NCI-H2171 (cell line): ENCODE measurements at regions not wholly inside any gene's neighbourhood (a gene's known extent, or its start where the extent isn't known, plus 50 kb on each side); places are given as distances from the start of the nearest gene placed in this dataset.

Source experiments
- DNase-seq: peaks from one replicate; lab custom pipeline; 2025; lab: John Stamatoyannopoulos, UW

DNA sequence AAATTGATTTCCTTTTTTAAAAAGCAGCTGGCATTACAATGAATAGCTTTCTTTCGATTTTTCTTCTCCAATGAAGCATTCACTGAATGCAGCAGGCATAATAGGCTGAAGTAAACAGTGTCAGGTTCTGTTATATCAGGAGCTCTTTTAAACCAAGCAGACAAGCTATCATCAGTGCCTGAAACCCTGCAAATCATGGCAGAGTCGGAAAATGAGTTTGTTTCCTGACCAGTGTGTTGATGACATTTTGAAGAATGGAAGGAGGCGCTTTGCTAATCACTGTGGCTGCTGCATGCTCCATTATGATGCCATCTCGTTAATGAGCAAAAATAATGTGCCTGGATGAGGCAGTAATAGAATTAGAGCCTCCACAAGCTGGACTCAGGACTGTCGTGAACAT, 284.5 kb downstream of the ZNF608 start:
- DNase-seq = no peak

DNA sequence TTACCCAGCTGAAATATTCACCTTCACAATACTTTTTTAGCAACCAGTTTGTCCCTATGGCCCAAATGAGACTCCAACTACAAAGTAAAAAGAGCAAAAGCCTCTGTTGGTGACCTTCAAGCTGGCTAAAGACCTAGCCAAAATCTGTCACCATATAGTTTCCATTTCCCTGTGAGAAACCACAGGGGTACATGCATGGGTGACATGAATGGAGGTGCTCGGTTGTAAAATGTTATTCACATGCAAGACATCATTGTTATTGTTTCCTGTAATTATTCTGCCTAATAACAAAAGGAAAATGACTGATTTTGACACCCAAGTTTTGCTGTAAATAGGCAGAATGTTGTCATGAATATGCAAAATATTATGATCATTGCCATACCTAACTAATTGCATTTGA, 285.3 kb downstream of the ZNF608 start:
- no peak for DNase-seq

- DNase-seq = no peak
These were observed 285.8 kb downstream of the ZNF608 start for GRCh38 chr5:124460642-124461041.

- no peak for DNase-seq
These were observed 286.5 kb downstream of the ZNF608 start for GRCh38 chr5:124459984-124460383.

GRCh38 chr5:124457901-124458300, 288.5 kb downstream of the ZNF608 start:
- no peak for DNase-seq

GRCh38 chr5:124457101-124457500, 289.3 kb downstream of the ZNF608 start:
- no peak for DNase-seq

DNA sequence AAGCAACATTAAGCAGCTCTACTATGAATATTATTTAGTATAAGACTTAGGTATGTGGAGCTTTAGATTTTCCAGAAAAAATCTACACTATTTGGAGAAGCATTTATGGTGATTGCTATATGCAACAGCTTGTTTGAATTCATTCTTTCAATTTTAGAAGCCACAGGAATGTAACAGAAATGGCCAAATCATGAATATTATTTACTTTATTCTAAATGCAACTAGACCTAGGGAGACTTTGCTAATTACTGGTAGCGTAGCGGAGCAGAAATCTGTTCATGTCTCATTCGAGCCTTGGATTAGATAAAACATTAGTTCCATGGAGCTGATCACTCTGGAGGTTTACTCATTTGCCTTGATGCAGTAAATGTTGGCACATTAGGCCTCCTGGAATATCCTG, 290.2 kb downstream of the ZNF608 start:
- DNase-seq = no peak

DNA sequence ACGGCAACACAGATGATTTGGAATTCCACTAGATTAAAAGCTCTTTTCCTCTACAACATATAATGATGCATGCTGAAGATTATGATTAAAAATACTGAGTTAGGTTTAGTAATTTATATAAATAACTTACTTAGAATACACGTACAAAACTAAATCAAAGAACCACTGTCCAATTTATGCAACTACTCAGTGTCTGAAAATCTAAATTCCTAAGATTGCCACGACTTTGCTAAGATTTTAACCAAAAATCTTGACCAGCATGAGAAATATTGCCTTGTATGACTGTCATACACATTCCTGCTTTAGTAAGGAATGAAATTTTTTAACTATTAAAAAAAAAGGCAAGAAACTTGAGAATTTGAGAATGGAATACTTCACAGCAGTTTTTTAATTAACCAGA, 292.4 kb downstream of the ZNF608 start:
- DNase-seq = no peak

DNA sequence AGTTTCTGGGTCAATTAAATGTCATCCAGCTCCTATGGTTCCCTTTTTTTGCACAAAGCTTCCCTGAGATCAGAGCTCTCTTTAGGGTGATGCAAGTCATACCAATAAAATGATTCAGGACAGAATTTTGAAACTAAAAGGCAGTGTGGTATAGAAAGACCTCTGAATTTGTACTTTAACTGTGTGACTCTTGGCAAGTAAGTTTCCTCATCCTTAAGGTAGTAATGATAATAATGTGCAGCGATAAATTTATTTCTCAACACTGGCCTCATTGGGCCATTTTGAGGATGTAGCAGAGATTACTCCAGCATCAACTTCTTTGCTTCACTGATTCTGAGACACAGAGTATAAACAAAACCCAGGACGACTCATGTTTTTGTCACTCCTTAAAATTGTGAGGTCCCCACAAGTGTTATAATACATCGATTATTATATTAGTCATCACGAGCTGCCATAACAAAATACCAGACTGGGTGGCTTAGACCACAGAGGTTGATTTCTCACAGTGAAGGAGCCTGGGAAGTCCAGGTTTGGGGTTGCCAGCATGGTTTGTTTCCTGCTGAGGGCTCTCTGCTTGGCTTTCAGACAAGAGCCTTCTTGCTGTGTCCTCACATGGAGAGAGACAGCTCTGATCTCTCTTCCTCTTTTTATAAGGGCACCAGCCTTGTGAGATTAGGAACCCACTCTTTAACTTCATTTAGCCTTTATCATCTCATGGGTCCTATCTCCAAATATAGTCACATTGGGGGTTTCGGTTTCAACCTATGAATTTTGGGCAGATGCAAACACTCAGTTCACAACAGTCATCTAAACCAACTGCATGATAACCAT, 293.0 kb downstream of the ZNF608 start:
- no peak for DNase-seq

- DNase-seq = no peak
These were observed 294.0 kb downstream of the ZNF608 start for GRCh38 chr5:124452412-124452811.

DNA sequence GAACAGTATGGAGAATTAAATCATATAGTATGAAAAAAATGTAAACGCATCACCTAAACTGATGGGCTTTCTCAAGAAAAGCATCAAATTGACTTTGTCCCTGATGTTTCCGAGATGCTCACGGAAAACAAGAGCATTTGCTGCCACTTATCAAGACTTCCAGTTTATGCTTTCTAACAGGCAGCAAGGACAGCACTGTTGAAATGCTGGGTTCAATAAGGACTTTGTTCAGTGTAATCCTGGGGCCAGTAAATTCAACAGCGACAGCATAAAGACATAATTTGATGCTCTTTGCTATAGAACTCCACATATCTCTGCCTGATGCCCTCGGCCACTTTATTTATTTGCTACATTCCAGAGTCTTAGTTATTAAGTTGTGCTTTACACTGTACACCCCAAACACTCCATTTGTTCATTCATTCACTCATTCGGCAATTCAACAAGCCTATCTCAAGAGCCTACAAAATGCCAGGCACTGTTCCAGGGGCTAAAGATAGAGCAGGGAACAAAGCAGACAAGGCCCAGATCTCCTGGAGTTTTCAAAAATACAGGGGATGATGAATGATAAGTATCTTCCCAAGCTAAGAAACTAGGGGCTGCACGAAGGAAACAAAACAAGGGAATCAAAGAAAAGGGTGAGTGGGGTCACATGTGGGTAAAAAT, 294.6 kb downstream of the ZNF608 start:
- DNase-seq = no peak

- DNase-seq = no peak
These were observed 300.3 kb downstream of the ZNF608 start for GRCh38 chr5:124446120-124446519.

DNA sequence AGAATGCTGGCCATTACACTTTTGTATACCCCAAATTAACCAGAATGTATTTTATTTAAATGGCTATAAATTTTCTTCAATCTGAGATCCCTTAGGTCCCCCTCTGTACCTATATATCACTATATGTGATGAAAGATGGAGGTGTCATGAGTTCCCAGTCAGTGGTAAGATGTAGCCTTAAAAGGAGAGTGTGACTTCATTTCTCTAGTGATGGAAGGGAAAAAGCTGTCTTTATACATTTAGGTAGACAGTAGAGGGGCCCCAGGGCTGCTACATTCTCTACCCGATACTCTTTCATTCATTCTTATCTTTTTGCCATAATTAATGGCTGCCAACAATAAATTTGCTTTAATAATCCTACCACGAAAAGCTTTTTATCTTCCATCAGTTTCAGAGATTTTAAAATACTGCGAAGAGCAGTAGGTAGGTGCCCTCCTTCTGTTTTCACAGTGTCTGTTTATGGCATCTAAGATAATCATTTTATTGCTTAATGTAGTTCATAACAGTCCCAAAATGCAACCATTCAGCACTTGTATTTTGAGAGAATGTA, 301.3 kb downstream of the ZNF608 start:
- no peak for DNase-seq

DNA sequence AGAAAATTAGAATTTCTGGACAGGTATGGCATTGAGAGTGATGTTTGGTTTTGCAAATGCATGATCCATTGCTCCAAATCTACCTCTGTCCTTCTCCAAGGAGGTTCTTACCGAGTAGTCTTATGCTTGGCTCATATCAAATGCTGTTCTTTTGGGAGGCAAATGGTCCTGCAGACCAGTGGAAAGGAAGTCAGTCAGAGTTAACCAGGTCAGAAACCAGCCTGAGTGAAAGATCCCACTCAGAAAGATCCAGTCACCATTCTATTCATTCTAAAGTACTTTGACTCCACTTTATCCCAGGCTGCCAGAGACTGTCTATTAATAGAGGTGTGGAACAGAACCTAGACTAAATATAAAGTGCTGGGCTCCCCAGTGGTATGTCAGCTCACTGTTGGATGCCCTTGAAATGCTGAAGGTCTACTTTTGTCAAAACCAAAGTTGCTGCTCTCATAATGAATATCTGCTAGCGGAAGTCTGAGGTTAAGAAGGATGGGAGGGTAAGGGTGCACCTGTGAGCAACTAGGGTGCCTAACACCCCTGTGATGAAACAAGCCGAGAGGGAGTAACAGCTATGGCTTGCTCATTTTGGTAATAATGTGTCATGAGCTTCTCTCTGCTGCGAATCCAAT, 302.2 kb downstream of the ZNF608 start:
- DNase-seq = no peak

GRCh38 chr5:124440471-124440870, 306.0 kb downstream of the ZNF608 start:
- DNase-seq = no peak

- DNase-seq = no peak
These were observed 306.8 kb downstream of the ZNF608 start for GRCh38 chr5:124439609-124440008.

- DNase-seq = peak; percentile 68
These were observed 307.5 kb downstream of the ZNF608 start for GRCh38 chr5:124438903-124439281.

DNA sequence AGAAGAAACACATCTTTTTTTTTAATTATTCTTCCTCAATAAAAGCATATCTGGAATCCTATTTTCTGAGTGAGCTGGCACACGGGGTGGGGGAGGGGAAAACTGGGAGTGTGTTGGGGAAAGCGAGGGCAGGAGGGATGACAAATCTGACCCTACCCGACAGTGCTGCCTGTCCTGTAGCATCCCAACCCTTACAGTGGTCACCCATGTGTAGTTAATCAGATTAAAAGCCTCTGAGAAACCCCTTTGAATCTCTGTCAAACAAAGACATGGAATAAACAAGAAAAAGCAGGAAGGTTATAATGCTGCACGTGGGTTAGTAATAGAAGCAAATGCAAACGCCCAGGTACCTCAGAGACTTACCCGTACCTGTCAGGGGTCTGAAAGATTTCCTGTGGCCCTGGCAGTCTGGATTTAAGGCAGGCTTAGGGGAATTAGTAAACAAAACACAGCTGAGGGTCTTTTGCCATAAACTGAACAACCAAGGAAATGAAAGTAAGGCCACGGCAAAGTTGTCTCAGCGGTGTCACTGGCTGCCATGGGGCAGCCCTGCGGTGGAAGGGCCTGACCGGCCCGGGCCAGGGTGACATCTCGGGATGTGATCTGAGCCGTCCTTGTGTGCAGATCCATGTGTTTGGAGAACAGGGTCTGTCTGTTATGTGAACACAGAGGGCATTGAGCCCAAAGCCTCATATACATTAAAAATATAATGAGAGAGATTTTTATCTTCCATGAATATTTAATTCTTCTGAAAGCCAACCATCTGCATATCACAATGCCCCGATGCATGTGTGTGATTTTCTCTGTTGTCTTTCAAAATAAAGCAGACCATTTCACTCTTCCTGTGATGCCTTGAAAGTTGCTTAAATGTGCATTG, 308.2 kb downstream of the ZNF608 start:
- no peak for DNase-seq

GRCh38 chr5:124436294-124436693, 310.1 kb downstream of the ZNF608 start:
- no peak for DNase-seq

GRCh38 chr5:124433170-124433569, 313.3 kb downstream of the ZNF608 start:
- DNase-seq = no peak

DNA sequence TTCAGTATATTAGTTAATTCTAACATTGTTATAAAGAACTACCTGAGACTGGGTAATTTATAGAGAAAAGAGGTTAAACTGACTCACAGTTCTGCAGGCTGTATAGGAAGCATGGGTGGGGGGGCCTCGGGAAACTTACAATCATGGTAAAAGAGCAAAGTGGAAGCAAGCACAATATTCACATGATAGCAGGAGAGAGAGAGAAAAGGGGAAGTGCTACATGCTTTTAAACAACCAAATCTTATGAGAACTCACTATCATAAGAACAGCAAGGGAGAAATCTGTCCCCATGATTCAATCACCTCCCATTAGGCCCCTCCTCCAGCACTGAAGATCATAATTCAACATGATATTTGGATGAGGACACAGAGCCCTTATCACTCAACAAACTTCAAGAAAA, 324.9 kb downstream of the ZNF608 start:
- no peak for DNase-seq

DNA sequence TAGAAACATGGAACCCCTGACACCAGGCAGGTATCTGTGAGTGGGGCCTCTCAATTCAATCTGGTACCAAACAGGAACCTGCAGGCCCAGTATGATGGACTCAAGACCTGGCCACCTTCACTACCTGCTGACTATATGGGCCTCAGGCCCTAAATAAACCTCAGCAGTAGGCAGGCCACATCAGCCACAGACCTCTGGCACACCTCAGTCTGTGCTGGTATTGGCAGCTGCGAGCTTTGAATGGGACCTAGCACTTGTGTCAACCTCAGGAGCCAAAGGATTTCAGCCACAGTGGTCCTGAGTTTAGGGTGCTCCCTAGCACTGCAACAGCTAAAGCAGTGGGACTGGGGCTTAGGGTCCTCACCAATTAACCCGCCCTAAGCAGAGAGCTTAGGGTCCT, 325.5 kb downstream of the ZNF608 start:
- no peak for DNase-seq
